ENCODE measurements at regions not wholly inside any gene's neighbourhood (a gene's known extent, or its start where the extent isn't known, plus 50 kb on each side); places are given as distances from the start of the nearest gene placed in this dataset.

GRCh38 chr14:22506378-22506710, 82.7 kb downstream of the DAD1 start:
- peaks cover 46% of the 10 kb centered on the region for H3K27me3 Mint-ChIP-seq (ENCODE audit: unreplicated experiment)
- no peak overlapping the region for H3K4me3 Mint-ChIP-seq (ENCODE audit: low read depth, unreplicated experiment)
- DNase-seq = no peak
- no TSS peak for BruUV-seq (replicated peaks)
- TF ChIP-seq, protein P1, sequence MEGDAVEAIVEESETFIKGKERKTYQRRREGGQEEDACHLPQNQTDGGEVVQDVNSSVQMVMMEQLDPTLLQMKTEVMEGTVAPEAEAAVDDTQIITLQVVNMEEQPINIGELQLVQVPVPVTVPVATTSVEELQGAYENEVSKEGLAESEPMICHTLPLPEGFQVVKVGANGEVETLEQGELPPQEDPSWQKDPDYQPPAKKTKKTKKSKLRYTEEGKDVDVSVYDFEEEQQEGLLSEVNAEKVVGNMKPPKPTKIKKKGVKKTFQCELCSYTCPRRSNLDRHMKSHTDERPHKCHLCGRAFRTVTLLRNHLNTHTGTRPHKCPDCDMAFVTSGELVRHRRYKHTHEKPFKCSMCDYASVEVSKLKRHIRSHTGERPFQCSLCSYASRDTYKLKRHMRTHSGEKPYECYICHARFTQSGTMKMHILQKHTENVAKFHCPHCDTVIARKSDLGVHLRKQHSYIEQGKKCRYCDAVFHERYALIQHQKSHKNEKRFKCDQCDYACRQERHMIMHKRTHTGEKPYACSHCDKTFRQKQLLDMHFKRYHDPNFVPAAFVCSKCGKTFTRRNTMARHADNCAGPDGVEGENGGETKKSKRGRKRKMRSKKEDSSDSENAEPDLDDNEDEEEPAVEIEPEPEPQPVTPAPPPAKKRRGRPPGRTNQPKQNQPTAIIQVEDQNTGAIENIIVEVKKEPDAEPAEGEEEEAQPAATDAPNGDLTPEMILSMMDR (IDR thresholded peaks at IDR 0.05; ENCODE audit: unreplicated experiment) = no peak
- intact Hi-C loops (cut with micrococcal nuclease; ENCODE audit: unreplicated experiment) = no loop called here
- H3K4me1 Mint-ChIP-seq (ENCODE audit: low read depth, unreplicated experiment) = no peaks in the 10 kb centered on the region
- CTCF ChIA-PET = no interaction called here
- H3K9me3 Mint-ChIP-seq (ENCODE audit: low read depth, unreplicated experiment) = no peaks in the 10 kb centered on the region
- H3K27ac Mint-ChIP-seq (ENCODE audit: unreplicated experiment) = no peak overlapping the region
- H3K36me3 Mint-ChIP-seq (ENCODE audit: insufficient read depth, unreplicated experiment) = no peaks in the 10 kb centered on the region

GRCh38 chr14:22505697-22506377, 83.2 kb downstream of the DAD1 start:
- H3K4me1 Mint-ChIP-seq (ENCODE audit: low read depth, unreplicated experiment) = no peaks in the 10 kb centered on the region
- CTCF ChIA-PET = no interaction called here
- no peak overlapping the region for H3K27ac Mint-ChIP-seq (ENCODE audit: unreplicated experiment)
- no TSS peak for BruUV-seq (replicated peaks)
- H3K36me3 Mint-ChIP-seq (ENCODE audit: insufficient read depth, unreplicated experiment) = no peaks in the 10 kb centered on the region
- DNase-seq = no peak
- intact Hi-C loops (cut with micrococcal nuclease; ENCODE audit: unreplicated experiment) = no loop called here
- H3K4me3 Mint-ChIP-seq (ENCODE audit: low read depth, unreplicated experiment) = no peak overlapping the region
- H3K27me3 Mint-ChIP-seq (ENCODE audit: unreplicated experiment) = peaks cover 47% of the 10 kb centered on the region
- no peaks in the 10 kb centered on the region for H3K9me3 Mint-ChIP-seq (ENCODE audit: low read depth, unreplicated experiment)
- TF ChIP-seq, protein P1 (IDR thresholded peaks at IDR 0.05; ENCODE audit: unreplicated experiment) = no peak

GRCh38 chr14:22505309-22505696, 83.7 kb downstream of the DAD1 start:
- Mint-ChIP-seq H3K4me3 (ENCODE audit: low read depth, unreplicated experiment) (no peak overlapping the region), H3K9me3 (ENCODE audit: low read depth, unreplicated experiment) (no peaks in the 10 kb centered on the region), H3K27me3 (ENCODE audit: unreplicated experiment) (peaks cover 53% of the 10 kb centered on the region), H3K27ac (ENCODE audit: unreplicated experiment) (no peak overlapping the region), H3K36me3 (ENCODE audit: insufficient read depth, unreplicated experiment) (no peaks in the 10 kb centered on the region), H3K4me1 (ENCODE audit: low read depth, unreplicated experiment) (no peaks in the 10 kb centered on the region)
- BruUV-seq (replicated peaks) = no TSS peak
- no peak for DNase-seq
- intact Hi-C loops (cut with micrococcal nuclease; ENCODE audit: unreplicated experiment) = no loop called here
- CTCF ChIA-PET = no interaction called here
- TF ChIP-seq, protein P1 (IDR thresholded peaks at IDR 0.05; ENCODE audit: unreplicated experiment) = no peak

DNA sequence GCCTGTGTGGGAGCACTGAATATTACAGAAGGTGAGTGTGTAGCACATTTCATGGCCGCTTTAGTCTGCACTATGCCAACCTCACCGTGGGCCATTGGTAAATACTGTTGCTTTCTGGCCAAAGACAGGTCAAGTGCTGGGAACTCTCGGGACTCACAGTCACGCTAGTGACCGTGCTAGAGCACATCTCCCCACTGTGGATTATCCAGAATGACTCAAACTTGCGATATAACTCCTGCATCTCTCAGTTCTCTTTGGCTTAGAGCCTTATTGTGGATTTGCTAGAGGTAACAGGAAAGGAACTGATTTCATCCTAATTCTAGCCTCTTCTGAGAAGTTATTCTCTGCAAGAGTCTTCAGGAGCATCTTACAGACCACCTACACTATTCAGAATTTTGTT, 86.5 kb downstream of the DAD1 start:
- no TSS peak for BruUV-seq (replicated peaks)
- no peak overlapping the region for H3K27ac Mint-ChIP-seq (ENCODE audit: unreplicated experiment)
- H3K4me1 Mint-ChIP-seq (ENCODE audit: low read depth, unreplicated experiment) = no peaks in the 10 kb centered on the region
- TF ChIP-seq, protein P1 (IDR thresholded peaks at IDR 0.05; ENCODE audit: unreplicated experiment) = no peak
- H3K27me3 Mint-ChIP-seq (ENCODE audit: unreplicated experiment) = peaks cover 60% of the 10 kb centered on the region
- no peak overlapping the region for H3K4me3 Mint-ChIP-seq (ENCODE audit: low read depth, unreplicated experiment)
- CTCF ChIA-PET = no interaction called here
- no peaks in the 10 kb centered on the region for H3K36me3 Mint-ChIP-seq (ENCODE audit: insufficient read depth, unreplicated experiment)
- intact Hi-C loops (cut with micrococcal nuclease; ENCODE audit: unreplicated experiment) = no loop called here
- H3K9me3 Mint-ChIP-seq (ENCODE audit: low read depth, unreplicated experiment) = no peaks in the 10 kb centered on the region
- no peak for DNase-seq

Data from Calu3 (cell line).